ENCODE measurements at regions not wholly inside any gene's neighbourhood (a gene's known extent, or its start where the extent isn't known, plus 50 kb on each side); places are given as distances from the start of the nearest gene placed in this dataset.

DNA sequence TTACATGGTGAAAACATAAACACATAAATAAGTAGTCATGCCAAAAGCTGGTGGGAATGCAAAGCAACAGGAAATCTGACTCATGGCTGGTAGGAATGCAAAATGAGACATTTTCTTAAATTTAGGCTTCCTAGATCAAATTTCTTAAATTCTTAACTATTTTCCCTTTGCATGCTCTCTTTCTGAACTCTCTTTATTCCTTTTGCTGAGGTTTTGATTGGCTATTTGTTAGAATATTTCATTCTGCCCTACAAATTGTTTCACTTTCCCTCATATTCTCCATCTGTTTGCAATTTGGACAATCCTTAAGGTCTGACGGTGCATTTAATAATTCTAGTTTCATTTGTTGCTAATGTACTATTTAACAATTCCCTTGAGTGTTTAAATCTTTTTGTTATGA lies 437.5 kb upstream of the RGS17 start:
- POLR2A ChIA-PET: no interaction called here
- CTCF ChIA-PET: no interaction called here
- TF ChIP-seq CTCF (IDR thresholded peaks at IDR 0.05; ENCODE audit: insufficient read depth, low read length, missing control alignments): no peak
- H3K4me3 ChIP-seq (ENCODE audit: low read depth, low read length): no peak overlapping the region
- DNase-seq (ENCODE audit: low read depth, low spot score): no peak

GRCh38 chr6:153564803-153565202 lies 433.7 kb upstream of the RGS17 start:
- TF ChIP-seq CTCF (IDR thresholded peaks at IDR 0.05; ENCODE audit: insufficient read depth, low read length, missing control alignments): no peak
- CTCF ChIA-PET: no interaction called here

GRCh38 chr6:153563001-153563400 lies 431.9 kb upstream of the RGS17 start:
- no peak for TF ChIP-seq CTCF (IDR thresholded peaks at IDR 0.05; ENCODE audit: insufficient read depth, low read length, missing control alignments)
- POLR2A ChIA-PET: no interaction called here
- H3K4me3 ChIP-seq (ENCODE audit: low read depth, low read length): no peak overlapping the region
- CTCF ChIA-PET: no interaction called here
- DNase-seq (ENCODE audit: low read depth, low spot score): no peak

More at GRCh38 chr6:153564803-153565202, 433.7 kb upstream of the RGS17 start:
- H3K4me3 ChIP-seq (ENCODE audit: low read depth, low read length): no peak overlapping the region
- DNase-seq (ENCODE audit: low read depth, low spot score): no peak
- POLR2A ChIA-PET: no interaction called here

DNA sequence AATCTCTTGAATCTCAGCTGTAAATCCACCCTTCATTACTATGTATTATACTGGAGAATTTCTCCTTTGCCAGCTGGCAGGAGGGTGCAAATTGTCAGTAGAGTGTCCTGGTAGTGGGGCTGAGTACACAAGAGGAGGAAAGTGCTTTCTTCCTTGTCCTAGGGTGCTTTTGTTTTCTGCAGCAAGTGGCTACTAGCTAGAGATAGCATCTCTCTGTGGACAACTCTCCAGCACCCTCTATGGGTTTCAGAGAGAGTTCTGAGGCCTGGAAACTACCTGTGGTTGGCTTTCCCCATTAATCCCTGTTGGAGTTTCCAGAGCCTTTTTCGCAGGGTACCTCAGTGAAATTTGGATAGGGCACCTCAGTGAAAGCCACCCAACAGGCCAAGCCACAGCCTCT lies 422.5 kb upstream of the RGS17 start:
- DNase-seq (ENCODE audit: low read depth, low spot score): no peak

DNA sequence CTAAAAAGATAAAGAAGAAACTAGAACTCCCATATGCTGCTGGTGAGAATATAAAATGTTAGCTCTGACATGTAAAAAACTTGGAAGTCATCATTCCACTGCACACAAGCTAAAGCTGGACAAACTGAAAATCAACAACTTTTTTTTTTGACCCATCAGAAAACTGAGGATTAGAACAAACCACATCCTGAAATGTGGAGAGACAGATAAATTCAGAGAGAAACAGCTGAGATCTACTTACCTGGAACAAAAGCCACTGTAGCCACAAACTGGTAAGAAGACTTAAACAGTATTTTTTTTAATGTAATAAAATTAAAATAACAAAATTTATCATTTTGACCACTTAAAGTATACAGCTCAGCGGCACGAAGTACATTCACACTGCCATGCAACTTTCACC lies 408.5 kb upstream of the RGS17 start:
- CTCF ChIA-PET: no interaction called here
- no peak for TF ChIP-seq CTCF (IDR thresholded peaks at IDR 0.05; ENCODE audit: insufficient read depth, low read length, missing control alignments)
- DNase-seq (ENCODE audit: low read depth, low spot score): no peak
- H3K4me3 ChIP-seq (ENCODE audit: low read depth, low read length): no peak overlapping the region
- POLR2A ChIA-PET: no interaction called here

More for the DNA sequence above, 422.5 kb upstream of the RGS17 start:
- ChIA-PET CTCF (no interaction called here), POLR2A (no interaction called here)
- TF ChIP-seq CTCF (IDR thresholded peaks at IDR 0.05; ENCODE audit: insufficient read depth, low read length, missing control alignments): no peak
- no peak overlapping the region for H3K4me3 ChIP-seq (ENCODE audit: low read depth, low read length)

DNA sequence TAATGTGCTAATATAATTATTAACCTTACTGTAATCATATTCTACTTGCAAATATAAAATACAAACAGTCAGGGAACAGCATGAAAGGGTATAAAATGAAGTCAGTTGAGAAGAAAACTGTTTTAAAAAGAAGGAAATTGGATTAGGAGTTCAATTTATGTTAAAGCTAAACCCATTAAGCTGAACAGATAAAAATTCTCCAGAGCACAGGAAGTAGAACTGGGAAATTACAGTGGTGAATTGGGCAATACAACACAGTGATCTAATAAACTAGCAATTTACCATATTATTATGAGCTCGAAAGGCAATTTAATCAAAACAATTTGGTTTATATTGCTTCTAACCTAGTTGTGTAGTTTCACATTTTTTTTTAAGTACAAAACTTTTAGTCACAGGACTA lies 407.4 kb upstream of the RGS17 start:
- ChIA-PET POLR2A (no interaction called here), CTCF (no interaction called here)
- DNase-seq (ENCODE audit: low read depth, low spot score): no peak
- TF ChIP-seq CTCF (IDR thresholded peaks at IDR 0.05; ENCODE audit: insufficient read depth, low read length, missing control alignments): no peak
- H3K4me3 ChIP-seq (ENCODE audit: low read depth, low read length): no peak overlapping the region

Measured in AG04449 (cell line).